DOHH2 (cell line): ENCODE measurements at regions not wholly inside any gene's neighbourhood (a gene's known extent, or its start where the extent isn't known, plus 50 kb on each side); places are given as distances from the start of the nearest gene placed in this dataset.

Source experiments
- H3F3A ChIP-seq: fragments of 200-600 bp; sonication (generic), shearing (Covaris generic); 2 replicates; pipeline ENCODE4 v1.6.0; 2016; ENCODE audit warnings: antibody characterized with exemption, mild to moderate bottlenecking; ENCODE audit not compliant: control insufficient read depth, insufficient read depth
- H3K27ac ChIP-seq: fragments of 200-600 bp; sonication (generic); 2 replicates; pipeline ENCODE4 v1.5.1; 2014; ENCODE audit warnings: low read depth, mild to moderate bottlenecking, low read length, moderate library complexity
- H3K27me3 ChIP-seq: fragments of 200-600 bp; sonication (generic); 2 replicates; pipeline ENCODE4 v1.6.1; 2014; ENCODE audit warnings: mild to moderate bottlenecking, low read length, mixed read lengths; ENCODE audit not compliant: control insufficient read depth
- H3K36me3 ChIP-seq: fragments of 200-600 bp; sonication (generic); 2 replicates; pipeline ENCODE4 v1.6.1; 2014; ENCODE audit warnings: mild to moderate bottlenecking, low read length, moderate library complexity, mixed read lengths; ENCODE audit not compliant: control insufficient read depth
- H3K4me1 ChIP-seq: fragments of 200-600 bp; sonication (generic); 2 replicates; pipeline ENCODE4 v1.6.1; 2014; ENCODE audit warnings: mild to moderate bottlenecking, low read length, mixed read lengths; ENCODE audit not compliant: control insufficient read depth
- H3K4me2 ChIP-seq: fragments of 200-600 bp; sonication (generic); 2 replicates; pipeline ENCODE4 v1.6.0; 2014; ENCODE audit warnings: mild to moderate bottlenecking, low read length, moderate library complexity
- H3K4me3 ChIP-seq: fragments of 200-600 bp; sonication (generic); 2 replicates; pipeline ENCODE4 v1.5.1; 2014; ENCODE audit warnings: mild to moderate bottlenecking, low read length, mixed read lengths
- H3K79me2 ChIP-seq: fragments of 200-600 bp; sonication (generic); 2 replicates; pipeline ENCODE4 v1.6.1; 2014; ENCODE audit warnings: mild to moderate bottlenecking, low read length, mixed read lengths; ENCODE audit not compliant: control insufficient read depth
- H3K9me2 ChIP-seq: fragments of 200-600 bp; sonication (generic); replicated peaks from 2 replicates; pipeline ENCODE4 v1.6.1; 2014; ENCODE audit warnings: mild to moderate bottlenecking, low read length, mixed read lengths; ENCODE audit not compliant: control insufficient read depth
- H3K9me3 ChIP-seq: fragments of 200-600 bp; sonication (generic); 2 replicates; pipeline ENCODE4 v1.6.1; 2014; ENCODE audit warnings: antibody characterized with exemption, low read length, mixed read lengths; ENCODE audit not compliant: control insufficient read depth, insufficient read depth
- H4K20me1 ChIP-seq: fragments of 200-600 bp; sonication (generic); 2 replicates; pipeline ENCODE4 v1.6.0; 2014; ENCODE audit warnings: low read depth, mild to moderate bottlenecking, antibody characterized with exemption, low read length, moderate library complexity; ENCODE audit not compliant: control insufficient read depth, insufficient read depth
- EZH2phosphoT487 ChIP-seq: fragments of 200-600 bp; sonication (generic); IDR thresholded peaks from 2 replicates; pipeline ENCODE4 v1.6.1; 2017; ENCODE audit warnings: borderline replicate concordance, mild to moderate bottlenecking, antibody characterized with exemption, low read length, moderate library complexity, mixed read lengths
- TF ChIP-seq, protein P1 (sequence below): fragments of 200-600 bp; sonication (generic); IDR thresholded peaks from one replicate; pipeline ENCODE4 v1.5.1; 2014; ENCODE audit warnings: antibody characterized with exemption, mild to moderate bottlenecking, low read depth, low read length; ENCODE audit not compliant: poor library complexity, severe bottlenecking

DNA sequence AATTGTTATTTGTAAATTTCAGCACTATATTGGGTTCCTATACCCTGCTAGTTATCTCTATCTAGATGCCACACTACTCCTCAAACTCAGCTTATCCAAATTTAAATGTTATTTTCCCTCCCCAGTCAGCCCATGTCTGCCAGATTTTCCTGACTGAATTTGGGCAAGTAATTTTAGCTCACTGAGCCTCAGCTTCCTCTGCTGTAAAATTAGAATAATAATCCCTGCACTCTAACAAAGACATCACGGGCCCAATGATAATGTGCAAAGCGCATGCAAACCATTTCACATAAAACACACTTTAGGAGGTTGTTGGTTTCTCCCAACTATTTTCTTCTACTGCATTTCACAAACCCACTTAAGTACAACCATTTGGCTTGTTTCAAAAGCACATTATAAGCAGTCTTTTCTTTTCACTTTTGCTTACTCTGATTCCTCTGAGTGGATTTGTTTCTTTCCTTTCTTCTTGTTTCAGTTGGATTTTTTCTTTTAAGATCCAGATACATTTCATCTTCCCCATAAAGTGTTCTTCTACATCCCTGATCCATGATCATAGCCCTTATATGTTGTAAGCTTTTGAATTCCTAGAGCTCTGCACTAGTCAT lies 152.8 kb upstream of the DPT start:
- no peaks in the 10 kb centered on the region for H3K9me2 ChIP-seq
- H3K4me3 ChIP-seq, result no peak overlapping the region
- H3K4me1 ChIP-seq, result no peaks in the 10 kb centered on the region
- no peaks in the 10 kb centered on the region for H3K36me3 ChIP-seq
- H3K27me3 ChIP-seq, result no peaks in the 10 kb centered on the region
- no peaks in the 10 kb centered on the region for H3K9me3 ChIP-seq
- H3K79me2 ChIP-seq, result no peaks in the 10 kb centered on the region
- H3F3A ChIP-seq, result no peaks in the 10 kb centered on the region
- no peaks in the 10 kb centered on the region for H4K20me1 ChIP-seq
- no peak overlapping the region for H3K27ac ChIP-seq
- TF ChIP-seq EZH2phosphoT487, result no peak
- TF ChIP-seq, protein P1, sequence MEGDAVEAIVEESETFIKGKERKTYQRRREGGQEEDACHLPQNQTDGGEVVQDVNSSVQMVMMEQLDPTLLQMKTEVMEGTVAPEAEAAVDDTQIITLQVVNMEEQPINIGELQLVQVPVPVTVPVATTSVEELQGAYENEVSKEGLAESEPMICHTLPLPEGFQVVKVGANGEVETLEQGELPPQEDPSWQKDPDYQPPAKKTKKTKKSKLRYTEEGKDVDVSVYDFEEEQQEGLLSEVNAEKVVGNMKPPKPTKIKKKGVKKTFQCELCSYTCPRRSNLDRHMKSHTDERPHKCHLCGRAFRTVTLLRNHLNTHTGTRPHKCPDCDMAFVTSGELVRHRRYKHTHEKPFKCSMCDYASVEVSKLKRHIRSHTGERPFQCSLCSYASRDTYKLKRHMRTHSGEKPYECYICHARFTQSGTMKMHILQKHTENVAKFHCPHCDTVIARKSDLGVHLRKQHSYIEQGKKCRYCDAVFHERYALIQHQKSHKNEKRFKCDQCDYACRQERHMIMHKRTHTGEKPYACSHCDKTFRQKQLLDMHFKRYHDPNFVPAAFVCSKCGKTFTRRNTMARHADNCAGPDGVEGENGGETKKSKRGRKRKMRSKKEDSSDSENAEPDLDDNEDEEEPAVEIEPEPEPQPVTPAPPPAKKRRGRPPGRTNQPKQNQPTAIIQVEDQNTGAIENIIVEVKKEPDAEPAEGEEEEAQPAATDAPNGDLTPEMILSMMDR, result no peak
- H3K4me2 ChIP-seq, result no peak overlapping the region

DNA sequence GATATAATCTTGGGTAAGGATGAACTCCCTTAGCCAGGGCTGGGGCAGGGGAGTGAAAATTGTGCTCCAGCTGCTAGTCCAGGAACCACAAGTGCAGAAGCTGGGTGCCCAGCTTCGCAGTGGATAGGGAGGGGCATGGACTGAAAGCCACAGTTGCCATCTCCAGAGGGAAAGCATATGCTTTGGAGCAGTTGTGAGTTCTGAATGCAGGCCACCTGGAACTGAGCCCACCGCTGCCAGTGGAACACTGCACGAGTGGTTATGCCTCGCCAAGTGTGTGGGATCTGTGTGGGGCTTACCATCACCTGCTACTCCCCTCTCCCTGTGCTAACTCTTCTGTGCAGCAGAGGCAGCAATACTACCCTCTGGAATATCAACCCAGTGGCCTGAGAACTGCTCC lies 158.4 kb upstream of the DPT start:
- H3K4me1 ChIP-seq, result no peaks in the 10 kb centered on the region
- no peaks in the 10 kb centered on the region for H3K9me3 ChIP-seq
- no peaks in the 10 kb centered on the region for H4K20me1 ChIP-seq
- H3K27me3 ChIP-seq, result no peaks in the 10 kb centered on the region
- H3K36me3 ChIP-seq, result no peaks in the 10 kb centered on the region
- H3F3A ChIP-seq, result no peaks in the 10 kb centered on the region
- H3K4me3 ChIP-seq, result no peak overlapping the region
- H3K9me2 ChIP-seq, result no peaks in the 10 kb centered on the region
- no peak overlapping the region for H3K4me2 ChIP-seq
- no peaks in the 10 kb centered on the region for H3K79me2 ChIP-seq
- H3K27ac ChIP-seq, result no peak overlapping the region
- TF ChIP-seq, protein P1, result no peak
- no peak for TF ChIP-seq EZH2phosphoT487

DNA sequence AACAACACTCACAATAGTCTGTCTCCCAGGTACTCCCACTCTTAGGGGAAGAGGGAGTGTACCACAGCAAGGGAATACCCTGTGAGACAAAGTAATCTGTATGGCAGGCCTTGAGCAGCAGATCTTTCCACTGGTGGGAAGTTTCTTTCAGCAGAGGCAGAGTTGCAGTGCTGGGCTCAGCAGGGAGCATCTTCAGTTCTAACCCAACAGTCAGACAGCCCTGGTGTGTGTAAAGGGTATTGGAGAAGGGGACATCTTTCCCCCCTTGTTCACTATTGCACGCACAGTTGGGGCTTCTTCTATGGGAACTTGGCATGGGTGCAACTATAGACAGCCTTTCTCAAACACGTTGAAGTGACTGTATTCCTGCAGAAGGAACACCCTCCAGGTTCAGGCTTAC lies 159.4 kb upstream of the DPT start:
- Histone ChIP-seq H4K20me1 (no peaks in the 10 kb centered on the region), H3K9me3 (no peaks in the 10 kb centered on the region), H3K79me2 (no peaks in the 10 kb centered on the region), H3K27ac (no peak overlapping the region), H3K4me1 (no peaks in the 10 kb centered on the region), H3K4me2 (no peak overlapping the region), H3K9me2 (no peaks in the 10 kb centered on the region), H3K27me3 (no peaks in the 10 kb centered on the region), H3K4me3 (no peak overlapping the region), H3F3A (no peaks in the 10 kb centered on the region), H3K36me3 (no peaks in the 10 kb centered on the region)
- no peak for TF ChIP-seq EZH2phosphoT487
- TF ChIP-seq, protein P1, result no peak
